Chondrocyte (in vitro differentiated cells): ENCODE measurements at regions not wholly inside any gene's neighbourhood (a gene's known extent, or its start where the extent isn't known, plus 50 kb on each side); places are given as distances from the start of the nearest gene placed in this dataset.
A peak's percentile ranks its signal among the peaks of the same experiment; 100 is the strongest.

Experiments
- DNase-seq: peaks from one replicate; pipeline ENCODE4 v3.0.0; 2021; ENCODE audit warnings: mixed read lengths, low spot score
- H3K27ac Mint-ChIP-seq: one replicate; pipeline ENCODE4 v1.8.0; 2021; ENCODE audit warnings: mild to moderate bottlenecking, moderate library complexity, mixed read lengths; ENCODE audit not compliant: unreplicated experiment
- H3K27me3 Mint-ChIP-seq: 2 replicates; pipeline ENCODE4 v1.8.0; 2021; ENCODE audit warnings: low read depth, mixed read lengths
- H3K36me3 Mint-ChIP-seq: 2 replicates; pipeline ENCODE4 v1.8.0; 2021; ENCODE audit warnings: low read depth, mixed read lengths
- H3K4me1 Mint-ChIP-seq: 2 replicates; pipeline ENCODE4 v1.8.0; 2021; ENCODE audit warnings: low read depth, mild to moderate bottlenecking, mixed read lengths
- H3K4me3 Mint-ChIP-seq: one replicate; pipeline ENCODE4 v1.8.0; 2021; ENCODE audit warnings: mild to moderate bottlenecking, moderate library complexity, mixed read lengths; ENCODE audit not compliant: unreplicated experiment
- H3K9me3 Mint-ChIP-seq: 2 replicates; pipeline ENCODE4 v1.8.0; 2021; ENCODE audit warnings: low read depth, mixed read lengths
- CTCF ChIP-seq: fragments of 200-600 bp; sonication (generic); IDR thresholded peaks from 2 replicates; pipeline ENCODE4 v1.5.0; 2021; ENCODE audit warnings: antibody characterized with exemption, mild to moderate bottlenecking, moderate library complexity

GRCh38 chr22:48981371-48982061 lies 846.2 kb downstream of the BRD1 start:
- no peak overlapping the region for H3K4me3 Mint-ChIP-seq
- no peak for TF ChIP-seq CTCF
- H3K4me1 Mint-ChIP-seq: no peaks in the 10 kb centered on the region
- peaks cover 19% of the 10 kb centered on the region for H3K27me3 Mint-ChIP-seq
- peaks cover 6% of the 10 kb centered on the region for H3K9me3 Mint-ChIP-seq
- no peak for DNase-seq
- H3K36me3 Mint-ChIP-seq: no peaks in the 10 kb centered on the region
- no peak overlapping the region for H3K27ac Mint-ChIP-seq

GRCh38 chr22:48980918-48981317 lies 846.8 kb downstream of the BRD1 start:
- no peaks in the 10 kb centered on the region for H3K4me1 Mint-ChIP-seq
- no peak for DNase-seq
- peaks cover 6% of the 10 kb centered on the region for H3K9me3 Mint-ChIP-seq
- H3K36me3 Mint-ChIP-seq: no peaks in the 10 kb centered on the region
- H3K27ac Mint-ChIP-seq: no peak overlapping the region
- TF ChIP-seq CTCF: no peak
- H3K27me3 Mint-ChIP-seq: peaks cover 24% of the 10 kb centered on the region
- H3K4me3 Mint-ChIP-seq: no peak overlapping the region

GRCh38 chr22:48980409-48980808 lies 847.3 kb downstream of the BRD1 start:
- H3K27me3 Mint-ChIP-seq: peaks cover 24% of the 10 kb centered on the region
- no peak overlapping the region for H3K27ac Mint-ChIP-seq
- H3K4me3 Mint-ChIP-seq: no peak overlapping the region
- TF ChIP-seq CTCF: no peak
- H3K36me3 Mint-ChIP-seq: no peaks in the 10 kb centered on the region
- DNase-seq: no peak
- no peaks in the 10 kb centered on the region for H3K4me1 Mint-ChIP-seq
- H3K9me3 Mint-ChIP-seq: peaks cover 6% of the 10 kb centered on the region

GRCh38 chr22:48979482-48979881 lies 848.2 kb downstream of the BRD1 start:
- Mint-ChIP-seq H3K4me1 (no peaks in the 10 kb centered on the region), H3K9me3 (peaks cover 3% of the 10 kb centered on the region), H3K27ac (no peak overlapping the region), H3K36me3 (no peaks in the 10 kb centered on the region), H3K27me3 (peaks cover 24% of the 10 kb centered on the region), H3K4me3 (no peak overlapping the region)
- peak; percentile 47 for TF ChIP-seq CTCF
- no peak for DNase-seq

GRCh38 chr22:48976556-48977535 lies 850.8 kb downstream of the BRD1 start:
- peaks cover 28% of the 10 kb centered on the region for H3K27me3 Mint-ChIP-seq
- H3K27ac Mint-ChIP-seq: no peak overlapping the region
- no peak for DNase-seq
- TF ChIP-seq CTCF: no peak
- no peaks in the 10 kb centered on the region for H3K4me1 Mint-ChIP-seq
- H3K4me3 Mint-ChIP-seq: no peak overlapping the region
- H3K36me3 Mint-ChIP-seq: no peaks in the 10 kb centered on the region
- peaks cover 3% of the 10 kb centered on the region for H3K9me3 Mint-ChIP-seq
